Keratinocyte (primary cell): ENCODE measurements at regions not wholly inside any gene's neighbourhood (a gene's known extent, or its start where the extent isn't known, plus 50 kb on each side); places are given as distances from the start of the nearest gene placed in this dataset.

ENCODE experiments used
- DNase-seq: peaks from one replicate; pipeline ENCODE4 v3.0.0-alpha.2; 2011; ENCODE audit warnings: low read depth, missing footprints, low spot score
- FAIRE-seq: peaks from 2 replicates; lab custom pipeline; 2011; peaks lifted over from hg19 to GRCh38; lab: Jason Lieb, UNC
- H2AFZ ChIP-seq: 2 replicates; pipeline ENCODE4 v1.6.0; 2012; ENCODE audit warnings: low read length, control low read depth, inconsistent platforms; ENCODE audit not compliant: control insufficient read depth
- H3K27ac ChIP-seq: 2 replicates; pipeline ENCODE4 v1.5.1; 2011; ENCODE audit warnings: low read length; ENCODE audit not compliant: control insufficient read depth, insufficient read depth
- H3K27me3 ChIP-seq: 3 replicates; pipeline ENCODE4 v1.6.0; 2011; ENCODE audit warnings: low read length; ENCODE audit not compliant: control insufficient read depth, insufficient read depth; ENCODE audit errors: extremely low read depth
- H3K36me3 ChIP-seq, 2 experiments: 2 replicates in 1 of 2; 3 replicates in 1 of 2; pipeline ENCODE4 v1.5.1; 2011; ENCODE audit warnings: low read length in 2 of 2, mild to moderate bottlenecking in 1 of 2; ENCODE audit not compliant: control insufficient read depth in 2 of 2, insufficient read depth in 2 of 2; ENCODE audit errors: extremely low read depth in 1 of 2
- H3K4me1 ChIP-seq: 3 replicates; pipeline ENCODE4 v1.5.1; 2011; ENCODE audit warnings: low read length; ENCODE audit not compliant: control insufficient read depth, insufficient read depth; ENCODE audit errors: extremely low read depth
- H3K4me2 ChIP-seq: 3 replicates; pipeline ENCODE4 v1.6.0; 2011; ENCODE audit warnings: low read depth, low read length; ENCODE audit not compliant: control insufficient read depth, insufficient read depth; ENCODE audit errors: extremely low read depth
- H3K4me3 ChIP-seq, 3 experiments: fragments of 200-600 bp in 1 of 3; sonication (generic) in 1 of 3; 2 replicates in 2 of 3; 3 replicates in 1 of 3; pipeline ENCODE4 v1.5.1; 2011 to 2016; ENCODE audit warnings: low read length in 3 of 3, mild to moderate bottlenecking in 3 of 3, control low read depth in 2 of 3, inconsistent platforms in 1 of 3, low read depth in 1 of 3, mixed read lengths in 1 of 3, mixed run types in 1 of 3, moderate library complexity in 1 of 3; ENCODE audit not compliant: control insufficient read depth in 2 of 3, insufficient read depth in 2 of 3; ENCODE audit errors: extremely low read depth in 1 of 3
- H3K79me2 ChIP-seq: 2 replicates; pipeline ENCODE4 v1.6.0; 2012; ENCODE audit warnings: low read length; ENCODE audit not compliant: control insufficient read depth, insufficient read depth
- H3K9ac ChIP-seq: 3 replicates; pipeline ENCODE4 v1.6.0; 2011; ENCODE audit warnings: low read length; ENCODE audit not compliant: control insufficient read depth, insufficient read depth; ENCODE audit errors: extremely low read depth
- H3K9me1 ChIP-seq: 3 replicates; pipeline ENCODE4 v1.6.0; 2011; ENCODE audit warnings: low read length; ENCODE audit not compliant: control insufficient read depth, insufficient read depth; ENCODE audit errors: extremely low read depth
- H3K9me3 ChIP-seq: 2 replicates; pipeline ENCODE4 v1.5.1; 2012; ENCODE audit warnings: low read depth, low read length; ENCODE audit not compliant: control insufficient read depth
- H4K20me1 ChIP-seq: 3 replicates; pipeline ENCODE4 v1.6.0; 2011; ENCODE audit warnings: low read length; ENCODE audit not compliant: control insufficient read depth, insufficient read depth; ENCODE audit errors: extremely low read depth
- EZH2 ChIP-seq: IDR thresholded peaks from one replicate; pipeline ENCODE4 v1.6.1; 2012; ENCODE audit warnings: inconsistent platforms, mild to moderate bottlenecking, low read length, moderate library complexity
- dilution Hi-C: fragments of 300-500 bp; cut with MboI; formaldehyde crosslinking; loops from one replicate; pipeline ENCODE4 v1.7.0; 2020; ENCODE audit warnings: low sequenced_read_pairs; ENCODE audit not compliant: extremely low pct_ligation_motif_present
- TF ChIP-seq, protein P1 (sequence below), 3 experiments: IDR thresholded peaks in 1 of 3; conservative IDR thresholded peaks in 1 of 3; optimal IDR thresholded peaks in 1 of 3; 2 replicates in 2 of 3; 3 replicates in 1 of 3; pipeline versions ENCODE3 to v1.5.1; 2011; ENCODE audit warnings: low read length in 3 of 3, mild to moderate bottlenecking in 3 of 3, moderate library complexity in 2 of 3, control low read depth in 1 of 3, inconsistent platforms in 1 of 3; ENCODE audit not compliant: insufficient read depth in 2 of 3; ENCODE audit errors: extremely low read depth in 1 of 3

- H3K36me3 ChIP-seq, result no peaks in the 10 kb centered on the region
- H2AFZ ChIP-seq, result no peak overlapping the region
- peak overlapping the region; percentile 44 for H3K27ac ChIP-seq
- FAIRE-seq (peak; percentile 93), DNase-seq (no peak)
- H3K4me1 ChIP-seq, result peaks cover 17% of the 10 kb centered on the region
- no peaks in the 10 kb centered on the region for H3K27me3 ChIP-seq
- no peaks in the 10 kb centered on the region for H4K20me1 ChIP-seq
- H3K4me2 ChIP-seq, result peak overlapping the region; percentile 53
- no peak overlapping the region for H3K9ac ChIP-seq
- no peak overlapping the region for H3K4me3 ChIP-seq
- dilution Hi-C loops, result no loop called here
- TF ChIP-seq EZH2, result no peak
- TF ChIP-seq, protein P1, sequence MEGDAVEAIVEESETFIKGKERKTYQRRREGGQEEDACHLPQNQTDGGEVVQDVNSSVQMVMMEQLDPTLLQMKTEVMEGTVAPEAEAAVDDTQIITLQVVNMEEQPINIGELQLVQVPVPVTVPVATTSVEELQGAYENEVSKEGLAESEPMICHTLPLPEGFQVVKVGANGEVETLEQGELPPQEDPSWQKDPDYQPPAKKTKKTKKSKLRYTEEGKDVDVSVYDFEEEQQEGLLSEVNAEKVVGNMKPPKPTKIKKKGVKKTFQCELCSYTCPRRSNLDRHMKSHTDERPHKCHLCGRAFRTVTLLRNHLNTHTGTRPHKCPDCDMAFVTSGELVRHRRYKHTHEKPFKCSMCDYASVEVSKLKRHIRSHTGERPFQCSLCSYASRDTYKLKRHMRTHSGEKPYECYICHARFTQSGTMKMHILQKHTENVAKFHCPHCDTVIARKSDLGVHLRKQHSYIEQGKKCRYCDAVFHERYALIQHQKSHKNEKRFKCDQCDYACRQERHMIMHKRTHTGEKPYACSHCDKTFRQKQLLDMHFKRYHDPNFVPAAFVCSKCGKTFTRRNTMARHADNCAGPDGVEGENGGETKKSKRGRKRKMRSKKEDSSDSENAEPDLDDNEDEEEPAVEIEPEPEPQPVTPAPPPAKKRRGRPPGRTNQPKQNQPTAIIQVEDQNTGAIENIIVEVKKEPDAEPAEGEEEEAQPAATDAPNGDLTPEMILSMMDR (optimal IDR thresholded peaks at IDR 0.05 in 1 of 3, IDR thresholded peaks at IDR 0.05 in 1 of 3, conservative IDR thresholded peaks at IDR 0.05 in 1 of 3; ENCODE audit: extremely low read depth in 1 of 3, insufficient read depth in 2 of 3, low read length in 3 of 3), result no peak
- H3K9me1 ChIP-seq, result no peaks in the 10 kb centered on the region
- H3K79me2 ChIP-seq, result no peaks in the 10 kb centered on the region
- H3K9me3 ChIP-seq, result no peaks in the 10 kb centered on the region
Observed at GRCh38 chr15:38050529-38051448, 116.3 kb downstream of the TMCO5A start.

GRCh38 chr15:38053205-38053604 is 118.8 kb downstream of the TMCO5A start:
- Histone ChIP-seq H3K27me3 (no peaks in the 10 kb centered on the region), H3K4me3 (no peak overlapping the region), H3K27ac (no peak overlapping the region), H3K4me1 (peaks cover 17% of the 10 kb centered on the region), H3K9me1 (no peaks in the 10 kb centered on the region), H3K36me3 (no peaks in the 10 kb centered on the region), H3K9ac (no peak overlapping the region), H3K4me2 (no peak overlapping the region), H3K79me2 (no peaks in the 10 kb centered on the region), H2AFZ (no peak overlapping the region), H3K9me3 (no peaks in the 10 kb centered on the region), H4K20me1 (no peaks in the 10 kb centered on the region)
- no peak for FAIRE-seq
- TF ChIP-seq EZH2, result no peak
- TF ChIP-seq, protein P1 (optimal IDR thresholded peaks at IDR 0.05 in 1 of 3, IDR thresholded peaks at IDR 0.05 in 1 of 3, conservative IDR thresholded peaks at IDR 0.05 in 1 of 3; ENCODE audit: extremely low read depth in 1 of 3, insufficient read depth in 2 of 3, low read length in 3 of 3), result no peak
- DNase-seq, result no peak
- dilution Hi-C loops, result no loop called here
